ENCODE measurements at regions not wholly inside any gene's neighbourhood (a gene's known extent, or its start where the extent isn't known, plus 50 kb on each side); places are given as distances from the start of the nearest gene placed in this dataset.

DNA sequence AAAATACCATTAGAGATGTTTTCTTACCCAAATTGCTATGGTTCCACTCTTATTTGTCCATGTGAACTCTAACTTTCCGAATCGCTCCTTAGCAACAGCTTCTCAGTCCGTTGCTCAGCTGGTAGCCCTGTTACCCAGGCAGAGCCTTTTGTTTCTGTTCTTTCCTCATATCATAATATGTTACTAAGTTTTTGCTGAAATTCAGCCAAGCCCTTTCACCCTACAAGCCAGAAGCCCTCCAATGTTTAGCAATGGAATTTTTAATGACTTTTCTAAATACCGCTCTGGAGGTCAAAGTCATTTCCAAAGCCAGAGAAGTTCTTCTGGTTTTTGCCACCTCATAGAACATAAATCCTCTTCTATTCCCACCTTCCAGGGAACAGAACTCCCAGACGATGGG lies 1029.5 kb downstream of the C4orf33 start:
- Histone ChIP-seq H3K4ac (ENCODE audit: low read depth, low read length) (no peak overlapping the region), H3K4me3 (ENCODE audit: insufficient read depth, low read depth, low read length) (no peak overlapping the region), H3K36me3 (ENCODE audit: control insufficient read depth, insufficient read depth, low read length) (no peaks in the 10 kb centered on the region), H3K9me1 (ENCODE audit: insufficient read depth, low read length) (no peaks in the 10 kb centered on the region), H3K56ac (ENCODE audit: extremely low read depth, insufficient read depth, low read length) (no peak overlapping the region), H2BK5ac (ENCODE audit: low read depth, low read length, poor library complexity, severe bottlenecking) (no peak overlapping the region), H3K18ac (ENCODE audit: low read depth, low read length) (no peak overlapping the region), H2AK5ac (ENCODE audit: low read depth, low read length) (no peak overlapping the region), H4K91ac (ENCODE audit: insufficient read depth, low read depth, low read length) (no peak overlapping the region), H3K9ac (ENCODE audit: low read depth, low read length) (no peak overlapping the region), H2BK15ac (ENCODE audit: low read depth, low read length) (no peak overlapping the region), H4K20me1 (ENCODE audit: insufficient read depth, low read length) (no peaks in the 10 kb centered on the region), H3K9me3 (ENCODE audit: control insufficient read depth, insufficient read depth, low read length) (0 out of 2 replicates have a peak, but pooled peaks cover 1% of the 10 kb centered on the region), H3K79me1 (ENCODE audit: low read depth in 1 of 2, low read length in 2 of 2) (no peaks in the 10 kb centered on the region), H3K27me3 (ENCODE audit: control insufficient read depth, insufficient read depth, low read length) (no peaks in the 10 kb centered on the region), H3K4me2 (ENCODE audit: low read depth, low read length) (no peak overlapping the region), H4K5ac (ENCODE audit: low read depth, low read length) (no peak overlapping the region), H4K8ac (ENCODE audit: low read depth in 2 of 2, low read length in 2 of 2) (no peak overlapping the region), H2AK9ac (replicated peaks; ENCODE audit: low read depth, low read length, poor library complexity) (no peak overlapping the region), H3K14ac (replicated peaks; ENCODE audit: low read depth, low read length) (no peak overlapping the region), H2BK120ac (ENCODE audit: low read depth, low read length) (no peak overlapping the region), H3K23ac (ENCODE audit: low read depth, low read length) (no peak overlapping the region), H3K4me1 (ENCODE audit: control insufficient read depth, insufficient read depth, low read length) (no peaks in the 10 kb centered on the region), H3K27ac (ENCODE audit: insufficient read depth, low read length) (no peak overlapping the region), H2AFZ (replicated peaks; ENCODE audit: low read length, poor library complexity) (no peak overlapping the region), H2BK20ac (ENCODE audit: low read depth, low read length) (no peak overlapping the region)
- intact Hi-C loops (cut with micrococcal nuclease) (no loop called here), in situ Hi-C loops (cut with MboI; ENCODE audit: low sequenced_read_pairs) (no loop called here), dilution Hi-C loops (cut with HindIII; ENCODE audit: low sequenced_read_pairs, unreplicated experiment) (no loop called here)
- CTCF ChIA-PET, result no interaction called here
- no TSS peak for BruUV-seq (replicated peaks)
- no CpG with 5 or more reads among the region's 5 CpGs for WGBS, 2 experiments (ENCODE audit: extremely low coverage in 2 of 2, insufficient read length in 1 of 2)
- DNase-seq, result no peak
- POLR2A ChIA-PET (ENCODE audit: unreplicated experiment), result no interaction called here
- ATAC-seq (ENCODE audit: low read depth), result no peak
- TF ChIP-seq CEBPB (IDR thresholded peaks at IDR 0.05; ENCODE audit: low read depth, low read length), result no peak
- TF ChIP-seq NFE2L2 (IDR thresholded peaks at IDR 0.05; ENCODE audit: low read depth, low read length), result no peak
- no peak for TF ChIP-seq SMC3 (IDR thresholded peaks at IDR 0.05; ENCODE audit: low read depth, low read length)
- no peak for TF ChIP-seq CTCF (conservative IDR thresholded peaks at IDR 0.05; ENCODE audit: low read depth, low read length)

Data from IMR-90 (cell line).